ENCODE measurements at regions not wholly inside any gene's neighbourhood (a gene's known extent, or its start where the extent isn't known, plus 50 kb on each side); places are given as distances from the start of the nearest gene placed in this dataset.

DNA sequence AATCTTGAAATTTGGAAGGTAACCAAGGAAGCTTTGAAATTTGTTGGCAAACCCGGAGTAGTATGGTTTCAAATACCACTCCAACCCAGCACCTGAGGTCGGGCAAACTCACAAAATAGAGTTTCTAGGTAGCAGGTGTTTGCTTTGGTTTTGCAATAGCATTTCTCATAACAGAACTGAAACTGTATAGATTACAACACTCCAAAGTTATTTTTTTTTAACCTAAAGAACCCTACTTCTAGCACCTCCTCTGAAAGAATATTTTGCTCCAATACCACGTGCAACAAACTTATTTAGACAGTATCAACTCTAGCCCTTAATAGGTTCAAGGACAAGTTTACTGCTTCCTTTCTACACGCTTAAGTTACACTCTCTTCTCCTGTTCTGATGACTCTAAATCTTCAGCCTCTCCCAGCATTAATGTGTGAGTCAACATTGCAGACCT, 178.5 kb upstream of the FMN2 start:
- TF ChIP-seq ZNF331 (CRISPR knock-in tag; IDR thresholded peaks at IDR 0.05; ENCODE audit: low read depth) (no peak), CREB1 (CRISPR knock-in tag; IDR thresholded peaks at IDR 0.05; ENCODE audit: low read depth) (no peak)
- no peak overlapping the region for H3K4me3 Mint-ChIP-seq
- H3K27me3 ChIP-seq (ENCODE audit: insufficient read depth): no peaks in the 10 kb centered on the region
- no peak overlapping the region for H3K27ac Mint-ChIP-seq
- H3K36me3 Mint-ChIP-seq (ENCODE audit: low read depth): no peaks in the 10 kb centered on the region
- no peak for DNase-seq (ENCODE audit: low spot score)
- no peak for ATAC-seq
- H3K4me3 ChIP-seq: no peak overlapping the region
- H3K4me1 ChIP-seq (ENCODE audit: insufficient read depth): peaks cover 34% of the 10 kb centered on the region
- H4K20me1 ChIP-seq (replicated peaks; ENCODE audit: insufficient read depth): no peaks in the 10 kb centered on the region
- no peaks in the 10 kb centered on the region for H3K9me3 Mint-ChIP-seq
- H3F3A ChIP-seq (replicated peaks; ENCODE audit: low read depth): no peaks in the 10 kb centered on the region
- H3K79me2 ChIP-seq (replicated peaks; ENCODE audit: insufficient read depth): no peaks in the 10 kb centered on the region
- peaks cover 36% of the 10 kb centered on the region for H3K4me1 Mint-ChIP-seq
- H3K9me2 ChIP-seq (ENCODE audit: insufficient read depth): no peaks in the 10 kb centered on the region
- H3K27me3 Mint-ChIP-seq (ENCODE audit: insufficient read depth, low read depth, poor library complexity): peaks cover 7% of the 10 kb centered on the region
- H2AFZ ChIP-seq: no peak overlapping the region
- H3K36me3 ChIP-seq (ENCODE audit: insufficient read depth): no peaks in the 10 kb centered on the region
- no peak overlapping the region for H3K27ac ChIP-seq (ENCODE audit: low read depth)
- no peak overlapping the region for H3K4me2 ChIP-seq

DNA sequence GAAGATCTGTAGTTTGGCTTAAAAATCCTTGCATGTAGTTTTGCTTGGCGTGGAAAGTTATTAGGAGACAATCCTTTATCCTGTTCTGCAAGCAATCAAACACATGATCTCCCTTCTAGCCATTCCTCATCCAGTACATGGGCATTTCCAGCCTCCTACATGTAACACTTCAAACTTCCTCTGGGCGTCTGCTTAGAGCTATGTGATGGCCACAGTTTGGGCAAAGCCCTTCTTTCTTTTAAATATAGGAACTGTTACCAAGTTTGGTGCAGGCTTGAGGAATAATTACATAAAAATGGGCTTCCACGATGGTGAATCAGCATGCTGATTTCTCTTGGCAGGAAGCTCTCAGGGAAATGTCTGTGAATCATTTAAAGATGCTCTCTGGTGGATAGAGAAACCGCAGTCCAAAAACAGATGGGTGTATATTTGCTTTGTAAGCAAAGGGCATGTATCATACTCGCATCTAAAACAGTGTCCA, 176.9 kb upstream of the FMN2 start:
- H3K9me2 ChIP-seq (ENCODE audit: insufficient read depth): peaks cover under 1% of the 10 kb centered on the region; the same call in 1 of the 2 replicates
- Mint-ChIP-seq H3K27ac (peak overlapping the region; percentile 61), H3K4me1 (peaks cover 36% of the 10 kb centered on the region), H3K36me3 (ENCODE audit: low read depth) (no peaks in the 10 kb centered on the region), H3K27me3 (ENCODE audit: insufficient read depth, low read depth, poor library complexity) (peaks cover 4% of the 10 kb centered on the region), H3K9me3 (no peaks in the 10 kb centered on the region; the same call in 2 of the 3 replicates), H3K4me3 (no peak overlapping the region)
- H3F3A ChIP-seq (replicated peaks; ENCODE audit: low read depth): no peaks in the 10 kb centered on the region
- H3K36me3 ChIP-seq (ENCODE audit: insufficient read depth): no peaks in the 10 kb centered on the region
- no peak overlapping the region for H2AFZ ChIP-seq
- H3K4me2 ChIP-seq: peak overlapping the region; percentile 37; the same call in 1 of the 2 replicates
- DNase-seq (ENCODE audit: low spot score): peak; percentile 66
- no peaks in the 10 kb centered on the region for H3K79me2 ChIP-seq (replicated peaks; ENCODE audit: insufficient read depth)
- no peak overlapping the region for H3K27ac ChIP-seq (ENCODE audit: low read depth)
- ATAC-seq: peak; percentile 90
- H3K27me3 ChIP-seq (ENCODE audit: insufficient read depth): no peaks in the 10 kb centered on the region
- H4K20me1 ChIP-seq (replicated peaks; ENCODE audit: insufficient read depth): no peaks in the 10 kb centered on the region
- H3K4me3 ChIP-seq: no peak overlapping the region
- TF ChIP-seq, protein P1, sequence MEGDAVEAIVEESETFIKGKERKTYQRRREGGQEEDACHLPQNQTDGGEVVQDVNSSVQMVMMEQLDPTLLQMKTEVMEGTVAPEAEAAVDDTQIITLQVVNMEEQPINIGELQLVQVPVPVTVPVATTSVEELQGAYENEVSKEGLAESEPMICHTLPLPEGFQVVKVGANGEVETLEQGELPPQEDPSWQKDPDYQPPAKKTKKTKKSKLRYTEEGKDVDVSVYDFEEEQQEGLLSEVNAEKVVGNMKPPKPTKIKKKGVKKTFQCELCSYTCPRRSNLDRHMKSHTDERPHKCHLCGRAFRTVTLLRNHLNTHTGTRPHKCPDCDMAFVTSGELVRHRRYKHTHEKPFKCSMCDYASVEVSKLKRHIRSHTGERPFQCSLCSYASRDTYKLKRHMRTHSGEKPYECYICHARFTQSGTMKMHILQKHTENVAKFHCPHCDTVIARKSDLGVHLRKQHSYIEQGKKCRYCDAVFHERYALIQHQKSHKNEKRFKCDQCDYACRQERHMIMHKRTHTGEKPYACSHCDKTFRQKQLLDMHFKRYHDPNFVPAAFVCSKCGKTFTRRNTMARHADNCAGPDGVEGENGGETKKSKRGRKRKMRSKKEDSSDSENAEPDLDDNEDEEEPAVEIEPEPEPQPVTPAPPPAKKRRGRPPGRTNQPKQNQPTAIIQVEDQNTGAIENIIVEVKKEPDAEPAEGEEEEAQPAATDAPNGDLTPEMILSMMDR (conservative IDR thresholded peaks at IDR 0.05; ENCODE audit: low read depth in 2 of 2): peak in 1 of 2 experiments; percentile 32; a peak in 2 of 4 replicates
- TF ChIP-seq JUNB (IDR thresholded peaks at IDR 0.05; ENCODE audit: unreplicated experiment): no peak
- no peak for TF ChIP-seq EZH2phosphoT487 (IDR thresholded peaks at IDR 0.05; ENCODE audit: unreplicated experiment)
- peaks cover 34% of the 10 kb centered on the region for H3K4me1 ChIP-seq (ENCODE audit: insufficient read depth)

GRCh38 chr1:239918634-239919033, 173.0 kb upstream of the FMN2 start:
- Histone ChIP-seq H3K36me3 (ENCODE audit: insufficient read depth) (no peaks in the 10 kb centered on the region), H3K79me2 (replicated peaks; ENCODE audit: insufficient read depth) (no peaks in the 10 kb centered on the region), H3K4me3 (no peak overlapping the region), H3K27ac (ENCODE audit: low read depth) (no peak overlapping the region), H3K9me2 (ENCODE audit: insufficient read depth) (peaks cover 10% of the 10 kb centered on the region), H2AFZ (no peak overlapping the region), H4K20me1 (replicated peaks; ENCODE audit: insufficient read depth) (no peaks in the 10 kb centered on the region), H3F3A (replicated peaks; ENCODE audit: low read depth) (no peaks in the 10 kb centered on the region), H3K4me1 (ENCODE audit: insufficient read depth) (peaks cover 18% of the 10 kb centered on the region), H3K4me2 (no peak overlapping the region), H3K27me3 (ENCODE audit: insufficient read depth) (no peaks in the 10 kb centered on the region)
- Mint-ChIP-seq H3K4me1 (peaks cover 28% of the 10 kb centered on the region), H3K27ac (no peak overlapping the region), H3K36me3 (ENCODE audit: low read depth) (peaks cover 3% of the 10 kb centered on the region; the same call in 1 of the 3 replicates), H3K9me3 (no peaks in the 10 kb centered on the region; the same call in 2 of the 3 replicates), H3K4me3 (no peak overlapping the region), H3K27me3 (ENCODE audit: insufficient read depth, low read depth, poor library complexity) (peaks cover 3% of the 10 kb centered on the region)
- no peak for ATAC-seq
- DNase-seq (ENCODE audit: low spot score): no peak
- TF ChIP-seq JUNB (IDR thresholded peaks at IDR 0.05; ENCODE audit: unreplicated experiment) (no peak), ZNF462 (CRISPR knock-in tag; IDR thresholded peaks at IDR 0.05) (no peak)

Measured in GM23338 (cell line).